Breast epithelium (tissue), 4 donors: ENCODE measurements at regions not wholly inside any gene's neighbourhood (a gene's known extent, or its start where the extent isn't known, plus 50 kb on each side); places are given as distances from the start of the nearest gene placed in this dataset.

ENCODE experiments used
- DNase-seq, 2 donors: peaks; one replicate each; pipeline ENCODE4 v3.0.0-alpha.2; 2019; ENCODE audit warnings: low spot score in 2 of 2
- H3K27ac ChIP-seq, 2 donors: fragments of 200-600 bp; sonication (generic) in 1 of 2; one replicate each; pipeline ENCODE4 v1.5.1; 2016 to 2019; ENCODE audit warnings: mild to moderate bottlenecking in 1 of 2
- H3K27me3 ChIP-seq, 2 donors: fragments of 200-600 bp; sonication (generic) in 1 of 2; one replicate each; pipeline versions ENCODE4 v1.5.1 to v1.6.0; 2017 to 2019; ENCODE audit warnings: control low read depth in 1 of 2, mild to moderate bottlenecking in 1 of 2
- H3K36me3 ChIP-seq: fragments of 200-600 bp; one replicate; pipeline ENCODE4 v1.5.1; 2019
- H3K4me1 ChIP-seq, 2 donors: fragments of 200-600 bp; sonication (generic); one replicate each; pipeline ENCODE4 v1.5.1; 2016 to 2019; ENCODE audit warnings: control low read depth in 1 of 2
- H3K4me3 ChIP-seq, 3 donors: fragments of 200-600 bp; sonication (generic); 1 replicate in 2 of 3; 2 replicates in 1 of 3; pipeline ENCODE4 v1.5.1; 2016 to 2019; ENCODE audit warnings: mild to moderate bottlenecking in 3 of 3, moderate library complexity in 2 of 3
- H3K9me3 ChIP-seq, 2 donors: fragments of 200-600 bp; sonication (generic) in 1 of 2; one replicate each; pipeline ENCODE4 v1.5.1; 2016 to 2019; ENCODE audit warnings: control low read depth in 1 of 2
- POLR2A ChIP-seq: fragments of 450-650 bp; IDR thresholded peaks from one replicate; pipeline ENCODE4 v1.6.1; 2016; ENCODE audit warnings: antibody characterized with exemption, mild to moderate bottlenecking, moderate library complexity
- POLR2AphosphoS5 ChIP-seq, 3 donors: sonication (generic); formaldehyde crosslinking; IDR thresholded peaks; one replicate each; pipeline ENCODE4 v1.6.1; 2017; ENCODE audit warnings: antibody characterized with exemption in 3 of 3
- intact Hi-C: fragments of 100-400 bp; cut with DNase I; formaldehyde crosslinking; loops from one replicate; pipeline ENCODE4 v1.15.1; 2023; ENCODE audit warnings: low total_unique reads
- TF ChIP-seq, protein P1 (sequence below), 3 donors: fragments of 450-650 bp; IDR thresholded peaks; one replicate each; pipeline ENCODE4 v1.5.1; 2016 to 2017; ENCODE audit warnings: antibody characterized with exemption in 3 of 3, mild to moderate bottlenecking in 3 of 3, moderate library complexity in 3 of 3

DNA sequence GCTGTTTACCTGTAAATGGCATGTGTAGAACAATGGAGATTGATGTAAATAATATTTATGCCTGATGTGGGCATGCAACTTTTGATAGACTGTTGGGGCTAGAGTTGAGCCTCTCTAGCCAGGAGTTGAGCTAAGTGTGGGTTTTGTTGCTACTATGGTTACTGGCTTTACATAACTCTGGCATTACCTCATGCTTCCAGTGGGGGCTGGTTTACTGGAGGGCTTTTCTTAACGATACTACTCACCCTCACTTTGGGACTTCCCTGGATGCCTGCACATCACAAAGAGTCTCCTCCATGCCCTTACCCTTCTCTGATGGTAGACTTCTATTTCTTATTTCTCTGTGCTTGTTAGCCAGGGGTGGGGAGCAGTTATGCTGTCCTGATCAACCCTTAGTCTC lies 524.6 kb upstream of the CDH4 start:
- Histone ChIP-seq H3K27me3 (no peaks in the 10 kb centered on the region), H3K9me3 (peaks cover 2 to 12% of the 10 kb centered on the region in 2 donors), H3K4me3 (no peak overlapping the region), H3K27ac (no peak overlapping the region), H3K36me3 (no peaks in the 10 kb centered on the region), H3K4me1 (no peaks in the 10 kb centered on the region)
- no peak for DNase-seq
- intact Hi-C loops = loop anchor here (5.0 kb wide), 1 partner anchor 385 kb away; no protein-coding TSS in a partner anchor
- TF ChIP-seq, protein P1, sequence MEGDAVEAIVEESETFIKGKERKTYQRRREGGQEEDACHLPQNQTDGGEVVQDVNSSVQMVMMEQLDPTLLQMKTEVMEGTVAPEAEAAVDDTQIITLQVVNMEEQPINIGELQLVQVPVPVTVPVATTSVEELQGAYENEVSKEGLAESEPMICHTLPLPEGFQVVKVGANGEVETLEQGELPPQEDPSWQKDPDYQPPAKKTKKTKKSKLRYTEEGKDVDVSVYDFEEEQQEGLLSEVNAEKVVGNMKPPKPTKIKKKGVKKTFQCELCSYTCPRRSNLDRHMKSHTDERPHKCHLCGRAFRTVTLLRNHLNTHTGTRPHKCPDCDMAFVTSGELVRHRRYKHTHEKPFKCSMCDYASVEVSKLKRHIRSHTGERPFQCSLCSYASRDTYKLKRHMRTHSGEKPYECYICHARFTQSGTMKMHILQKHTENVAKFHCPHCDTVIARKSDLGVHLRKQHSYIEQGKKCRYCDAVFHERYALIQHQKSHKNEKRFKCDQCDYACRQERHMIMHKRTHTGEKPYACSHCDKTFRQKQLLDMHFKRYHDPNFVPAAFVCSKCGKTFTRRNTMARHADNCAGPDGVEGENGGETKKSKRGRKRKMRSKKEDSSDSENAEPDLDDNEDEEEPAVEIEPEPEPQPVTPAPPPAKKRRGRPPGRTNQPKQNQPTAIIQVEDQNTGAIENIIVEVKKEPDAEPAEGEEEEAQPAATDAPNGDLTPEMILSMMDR (IDR thresholded peaks at IDR 0.05) = no peak
- no peak for TF ChIP-seq POLR2A
- no peak for TF ChIP-seq POLR2AphosphoS5 (IDR thresholded peaks at IDR 0.05)

DNA sequence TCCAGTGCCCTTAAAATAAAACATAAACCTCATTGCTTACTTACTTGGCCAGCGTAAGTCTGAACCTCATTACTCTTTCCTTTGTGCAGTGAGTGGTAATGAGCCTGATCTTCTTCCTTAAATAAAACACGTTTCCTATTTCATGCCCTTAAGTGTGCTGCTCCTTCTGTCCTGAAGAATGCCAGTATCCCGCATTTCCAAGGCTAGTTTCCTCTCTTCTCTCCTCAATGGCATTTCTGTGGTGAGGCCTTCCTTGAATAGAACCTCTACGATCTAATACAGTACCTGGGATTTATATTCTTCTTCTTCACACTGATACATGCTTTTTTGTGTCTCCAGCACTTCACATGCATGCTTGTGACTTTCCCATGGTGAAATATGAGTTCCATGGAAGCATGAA lies 523.4 kb upstream of the CDH4 start:
- no peak for DNase-seq
- no peaks in the 10 kb centered on the region for H3K4me1 ChIP-seq
- TF ChIP-seq POLR2A = no peak
- TF ChIP-seq POLR2AphosphoS5 (IDR thresholded peaks at IDR 0.05) = no peak
- TF ChIP-seq, protein P1 (IDR thresholded peaks at IDR 0.05) = no peak
- no peak overlapping the region for H3K27ac ChIP-seq
- H3K4me3 ChIP-seq = no peak overlapping the region
- H3K9me3 ChIP-seq = peaks cover 2 to 12% of the 10 kb centered on the region in 2 donors
- H3K36me3 ChIP-seq = no peaks in the 10 kb centered on the region
- intact Hi-C loops = loop anchor here (5.0 kb wide), 1 partner anchor 384 kb away; no protein-coding TSS in a partner anchor
- no peaks in the 10 kb centered on the region for H3K27me3 ChIP-seq

DNA sequence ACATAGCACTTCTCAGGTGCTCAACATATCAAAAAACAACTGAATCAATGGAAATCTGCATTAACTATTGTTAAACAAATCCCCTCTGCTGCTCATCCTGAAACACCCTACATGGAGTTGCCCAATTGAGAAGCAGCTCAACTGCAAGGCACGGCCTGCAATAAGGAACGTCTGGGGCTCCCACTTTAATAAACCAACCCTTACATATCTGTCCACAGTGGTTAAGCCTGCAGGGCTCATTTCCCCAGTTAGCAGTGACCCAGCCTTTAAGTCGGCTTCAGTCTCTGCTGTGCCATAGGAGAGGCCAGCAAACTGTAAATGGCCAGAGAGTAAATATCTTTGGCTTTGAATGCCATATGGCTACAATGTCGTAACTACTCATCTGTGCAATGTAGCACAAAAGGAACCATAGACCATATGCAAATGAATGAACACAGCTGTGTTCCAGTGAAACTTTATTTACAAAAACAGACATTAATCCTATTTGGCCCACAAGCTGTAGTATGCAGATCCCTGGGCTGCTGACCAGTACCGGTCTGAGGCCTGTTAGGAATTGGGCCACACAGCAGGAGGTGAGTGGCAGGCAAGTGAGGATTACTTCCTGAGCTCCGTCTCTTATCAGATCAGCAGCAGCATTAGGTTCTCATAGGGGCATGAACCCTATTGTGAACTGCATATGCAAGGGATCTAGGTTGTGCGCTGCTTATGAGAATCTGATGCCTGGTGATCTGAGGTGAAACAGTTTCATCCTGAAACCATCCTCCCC lies 522.7 kb upstream of the CDH4 start:
- TF ChIP-seq POLR2AphosphoS5 (IDR thresholded peaks at IDR 0.05) = no peak
- no peak for TF ChIP-seq POLR2A
- TF ChIP-seq, protein P1 (IDR thresholded peaks at IDR 0.05) = no peak
- Histone ChIP-seq H3K36me3 (no peaks in the 10 kb centered on the region), H3K4me1 (no peaks in the 10 kb centered on the region), H3K4me3 (no peak overlapping the region), H3K27ac (no peak overlapping the region), H3K27me3 (no peaks in the 10 kb centered on the region), H3K9me3 (peaks cover 2 to 12% of the 10 kb centered on the region in 2 donors)
- DNase-seq = no peak
- intact Hi-C loops = loop anchor here (5.0 kb wide), 1 partner anchor 383 kb away; no protein-coding TSS in a partner anchor

DNA sequence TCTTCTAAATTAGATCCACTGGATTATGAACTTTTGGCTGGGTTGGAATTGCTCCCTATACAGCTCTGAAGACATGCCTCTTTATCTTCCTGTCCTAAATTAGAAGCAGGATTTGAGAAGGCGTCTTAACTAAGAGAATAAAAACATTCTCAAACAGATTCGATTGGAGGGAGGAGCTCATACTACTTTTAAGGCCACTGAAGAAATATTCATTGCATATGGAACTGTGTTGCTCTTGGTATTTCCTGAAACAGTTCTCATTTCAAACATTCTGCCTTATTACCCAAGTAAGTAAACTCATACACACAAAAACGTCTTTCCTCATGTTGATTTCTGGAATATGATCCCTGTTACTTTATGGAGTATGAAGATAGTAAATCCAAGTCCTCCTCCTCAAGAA lies 519.7 kb upstream of the CDH4 start:
- H3K4me3 ChIP-seq = no peak overlapping the region
- no peaks in the 10 kb centered on the region for H3K36me3 ChIP-seq
- DNase-seq = no peak
- intact Hi-C loops = no loop called here
- no peaks in the 10 kb centered on the region for H3K27me3 ChIP-seq
- peaks cover 2 to 9% of the 10 kb centered on the region in 2 donors for H3K9me3 ChIP-seq
- no peak overlapping the region for H3K27ac ChIP-seq
- TF ChIP-seq, protein P1 (IDR thresholded peaks at IDR 0.05) = no peak
- TF ChIP-seq POLR2A (no peak), POLR2AphosphoS5 (IDR thresholded peaks at IDR 0.05) (no peak)
- no peaks in the 10 kb centered on the region for H3K4me1 ChIP-seq

DNA sequence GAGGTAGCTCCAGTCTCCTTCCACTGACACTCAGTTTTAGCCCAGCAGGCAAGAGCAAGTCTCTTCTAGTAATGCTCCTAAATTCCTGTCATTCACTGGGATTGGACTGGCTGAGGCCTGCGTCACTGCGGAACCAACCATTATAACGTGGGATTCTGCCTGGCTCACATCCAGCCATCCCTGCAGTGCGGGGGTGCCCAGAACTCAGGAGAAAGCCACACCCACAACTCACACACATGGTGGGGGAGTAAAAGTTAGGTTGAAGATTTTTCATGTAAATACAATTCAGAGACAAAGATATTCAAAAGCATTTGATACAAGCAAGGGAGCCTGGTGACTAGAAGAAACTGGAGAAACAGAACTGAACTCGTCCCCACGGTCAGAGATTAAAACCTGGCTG lies 504.0 kb upstream of the CDH4 start:
- no peak overlapping the region for H3K27ac ChIP-seq
- H3K4me3 ChIP-seq = no peak overlapping the region
- no peaks in the 10 kb centered on the region for H3K27me3 ChIP-seq
- H3K4me1 ChIP-seq = peaks cover 0 to 3% of the 10 kb centered on the region in 2 donors
- intact Hi-C loops = no loop called here
- H3K36me3 ChIP-seq = no peaks in the 10 kb centered on the region
- H3K9me3 ChIP-seq = peaks cover 0 to 3% of the 10 kb centered on the region in 2 donors
- DNase-seq = no peak
- no peak for TF ChIP-seq POLR2A
- TF ChIP-seq, protein P1 (IDR thresholded peaks at IDR 0.05) = no peak
- TF ChIP-seq POLR2AphosphoS5 (IDR thresholded peaks at IDR 0.05) = no peak
